SU-DHL-6 (cell line): ENCODE measurements at regions not wholly inside any gene's neighbourhood (a gene's known extent, or its start where the extent isn't known, plus 50 kb on each side); places are given as distances from the start of the nearest gene placed in this dataset.

Experiments used
- H2AFZ ChIP-seq: fragments of 200-600 bp; sonication (generic); 2 replicates; pipeline ENCODE4 v1.6.1; 2014; ENCODE audit warnings: low read depth, mild to moderate bottlenecking, moderate library complexity, mixed read lengths, antibody characterized with exemption, low read length; ENCODE audit not compliant: severe bottlenecking
- H3F3A ChIP-seq: fragments of 200-600 bp; shearing (Covaris generic); 2 replicates; pipeline ENCODE4 v1.6.0; 2016; ENCODE audit warnings: antibody characterized with exemption, mild to moderate bottlenecking; ENCODE audit not compliant: insufficient read depth
- H3K27ac ChIP-seq: fragments of 200-600 bp; sonication (generic); 2 replicates; pipeline ENCODE4 v1.5.1; 2016; ENCODE audit warnings: low read depth, mild to moderate bottlenecking, low read length, moderate library complexity, mixed read lengths
- H3K27me3 ChIP-seq: fragments of 200-600 bp; sonication (generic), shearing (Covaris generic); 2 replicates; pipeline ENCODE4 v1.6.0; 2014; ENCODE audit warnings: mild to moderate bottlenecking, low read length
- H3K36me3 ChIP-seq: fragments of 200-600 bp; sonication (generic); 2 replicates; pipeline ENCODE4 v1.6.1; 2014; ENCODE audit warnings: mild to moderate bottlenecking, low read length, mixed read lengths
- H3K4me2 ChIP-seq: fragments of 300-600, 200-600 bp; shearing (Covaris generic), sonication (generic); 2 replicates; pipeline ENCODE4 v1.6.0; 2014; ENCODE audit warnings: low read length, low read depth, mild to moderate bottlenecking; ENCODE audit not compliant: poor library complexity, severe bottlenecking
- H3K4me3 ChIP-seq: fragments of 200-600 bp; sonication (generic); 2 replicates; pipeline ENCODE4 v1.5.1; 2014; ENCODE audit warnings: antibody characterized with exemption, low read length, mild to moderate bottlenecking, mixed read lengths; ENCODE audit not compliant: insufficient read depth, poor library complexity, severe bottlenecking
- H3K79me2 ChIP-seq: fragments of 200-600 bp; sonication (generic); 2 replicates; pipeline ENCODE4 v1.6.1; 2014; ENCODE audit warnings: mild to moderate bottlenecking, low read length, moderate library complexity; ENCODE audit not compliant: insufficient read depth
- H3K9ac ChIP-seq: fragments of 200-600 bp; sonication (generic); 2 replicates; pipeline ENCODE4 v1.7.0; 2014; ENCODE audit warnings: mild to moderate bottlenecking, low read length
- H3K9me2 ChIP-seq: fragments of 200-600 bp; sonication (generic); replicated peaks from 2 replicates; pipeline ENCODE4 v1.6.1; 2014; ENCODE audit warnings: low read length; ENCODE audit not compliant: insufficient read depth
- H3K9me3 ChIP-seq: fragments of 200-600 bp; sonication (generic); 2 replicates; pipeline ENCODE4 v1.6.1; 2014; ENCODE audit warnings: low read length, mixed read lengths; ENCODE audit not compliant: insufficient read depth
- H4K20me1 ChIP-seq: fragments of 200-600 bp; sonication (generic); 2 replicates; pipeline ENCODE4 v1.6.1; 2014; ENCODE audit warnings: low read depth, mild to moderate bottlenecking, antibody characterized with exemption, low read length, moderate library complexity, mixed read lengths
- CTCF ChIP-seq: fragments of 200-600 bp; sonication (generic); IDR thresholded peaks from one replicate; pipeline ENCODE4 v1.5.1; 2017; ENCODE audit warnings: antibody characterized with exemption, mild to moderate bottlenecking, low read length, moderate library complexity; ENCODE audit not compliant: insufficient read depth, poor library complexity, severe bottlenecking
- EZH2phosphoT487 ChIP-seq: fragments of 200-600 bp; sonication (generic), shearing (Covaris generic); conservative IDR thresholded peaks from 2 replicates; pipeline ENCODE4 v1.6.1; 2018; ENCODE audit warnings: mild to moderate bottlenecking, antibody characterized with exemption, low read length, moderate library complexity, mixed read lengths

GRCh38 chr5:103621548-103621930, 59.0 kb upstream of the NUDT12 start:
- H3K4me2 ChIP-seq: no peak overlapping the region
- no peaks in the 10 kb centered on the region for H4K20me1 ChIP-seq
- no peaks in the 10 kb centered on the region for H3K9me3 ChIP-seq
- no peak overlapping the region for H2AFZ ChIP-seq
- no peak overlapping the region for H3K27ac ChIP-seq
- no peak for TF ChIP-seq EZH2phosphoT487
- TF ChIP-seq CTCF: no peak
- H3K9ac ChIP-seq: no peak overlapping the region
- H3K9me2 ChIP-seq: no peaks in the 10 kb centered on the region
- H3K36me3 ChIP-seq: no peaks in the 10 kb centered on the region
- H3F3A ChIP-seq: no peaks in the 10 kb centered on the region
- H3K79me2 ChIP-seq: no peaks in the 10 kb centered on the region
- no peak overlapping the region for H3K4me3 ChIP-seq
- H3K27me3 ChIP-seq: no peaks in the 10 kb centered on the region

GRCh38 chr5:103620851-103621547, 58.4 kb upstream of the NUDT12 start:
- Histone ChIP-seq H3K27ac (no peak overlapping the region), H3K9me2 (no peaks in the 10 kb centered on the region), H3K9ac (no peak overlapping the region), H3K9me3 (no peaks in the 10 kb centered on the region), H4K20me1 (no peaks in the 10 kb centered on the region), H3K27me3 (no peaks in the 10 kb centered on the region), H3K4me3 (no peak overlapping the region), H3F3A (no peaks in the 10 kb centered on the region), H2AFZ (no peak overlapping the region), H3K36me3 (no peaks in the 10 kb centered on the region), H3K79me2 (no peaks in the 10 kb centered on the region), H3K4me2 (no peak overlapping the region)
- no peak for TF ChIP-seq CTCF
- TF ChIP-seq EZH2phosphoT487: no peak

GRCh38 chr5:103617913-103618312, 55.3 kb upstream of the NUDT12 start:
- Histone ChIP-seq H3K4me2 (no peak overlapping the region), H3K9me3 (no peaks in the 10 kb centered on the region), H4K20me1 (no peaks in the 10 kb centered on the region), H3K79me2 (no peaks in the 10 kb centered on the region), H3K4me3 (no peak overlapping the region), H3F3A (no peaks in the 10 kb centered on the region), H3K27me3 (no peaks in the 10 kb centered on the region), H3K9ac (no peak overlapping the region), H3K36me3 (no peaks in the 10 kb centered on the region), H2AFZ (no peak overlapping the region), H3K9me2 (no peaks in the 10 kb centered on the region), H3K27ac (no peak overlapping the region)
- no peak for TF ChIP-seq CTCF
- TF ChIP-seq EZH2phosphoT487: no peak
